Dendritic cell treated with granulocyte-macrophage colony-stimulating factor and Interleukin-4, amounts not matched to agents 40 ng/mL and 50 ng/mL, for 4 days (primary cell): ENCODE measurements at regions not wholly inside any gene's neighbourhood (a gene's known extent, or its start where the extent isn't known, plus 50 kb on each side); places are given as distances from the start of the nearest gene placed in this dataset.
"Not testable (repeated sequence)": the region's sequence is repeated elsewhere in the genome, so short reads cannot be mapped to it uniquely, and the experiment has no call there.

Experiments used
- H3K27ac Mint-ChIP-seq: one replicate; pipeline ENCODE4 v1.8.0; 2022; ENCODE audit warnings: mild to moderate bottlenecking, mixed read lengths
- H3K27me3 Mint-ChIP-seq: one replicate; pipeline ENCODE4 v1.8.0; 2022; ENCODE audit warnings: mild to moderate bottlenecking, mixed read lengths
- H3K36me3 Mint-ChIP-seq: one replicate; pipeline ENCODE4 v1.8.0; 2022; ENCODE audit warnings: low read depth, mixed read lengths
- H3K4me1 Mint-ChIP-seq: one replicate; pipeline ENCODE4 v1.8.0; 2022; ENCODE audit warnings: low read depth, mixed read lengths
- H3K4me3 Mint-ChIP-seq: one replicate; pipeline ENCODE4 v1.8.0; 2022; ENCODE audit warnings: mild to moderate bottlenecking, moderate library complexity, mixed read lengths
- H3K9me3 Mint-ChIP-seq: one replicate; pipeline ENCODE4 v1.8.0; 2022; ENCODE audit warnings: mixed read lengths
- intact Hi-C: fragments of 100-400 bp; cut with micrococcal nuclease; formaldehyde crosslinking; loops from one replicate; pipeline ENCODE4 v1.15.0; 2022

- Mint-ChIP-seq H3K9me3 (peaks cover 25% of the 10 kb centered on the region), H3K27me3 (no peaks in the 10 kb centered on the region), H3K27ac (no peak overlapping the region), H3K4me1 (no peaks in the 10 kb centered on the region), H3K4me3 (no peak overlapping the region), H3K36me3 (no peaks in the 10 kb centered on the region)
- intact Hi-C loops, result no loop called here
These were observed 203.2 kb downstream of the LAS1L start for GRCh38 chrX:65331371-65331770.

- Mint-ChIP-seq H3K4me1 (no peaks in the 10 kb centered on the region), H3K4me3 (no peak overlapping the region), H3K9me3 (peaks cover 33% of the 10 kb centered on the region), H3K27me3 (no peaks in the 10 kb centered on the region), H3K36me3 (no peaks in the 10 kb centered on the region), H3K27ac (no peak overlapping the region)
- intact Hi-C loops, result no loop called here
These were observed 234.3 kb downstream of the LAS1L start for GRCh38 chrX:65300104-65300809.

- H3K27me3 Mint-ChIP-seq, H3K4me1 Mint-ChIP-seq, H3K36me3 Mint-ChIP-seq, H3K4me3 Mint-ChIP-seq, intact Hi-C loops, H3K27ac Mint-ChIP-seq: not testable (repeated sequence)
- H3K9me3 Mint-ChIP-seq, result peaks cover 37% of the 10 kb centered on the region
These were observed 251.7 kb downstream of the LAS1L start for GRCh38 chrX:65282905-65283304.

- no peaks in the 10 kb centered on the region for H3K4me1 Mint-ChIP-seq
- H3K27ac Mint-ChIP-seq, result no peak overlapping the region
- H3K9me3 Mint-ChIP-seq, result peaks cover 43% of the 10 kb centered on the region
- intact Hi-C loops, result no loop called here
- no peaks in the 10 kb centered on the region for H3K27me3 Mint-ChIP-seq
- no peaks in the 10 kb centered on the region for H3K36me3 Mint-ChIP-seq
- no peak overlapping the region for H3K4me3 Mint-ChIP-seq
These were observed 261.4 kb downstream of the LAS1L start for GRCh38 chrX:65273152-65273551.

- Mint-ChIP-seq H3K27ac (no peak overlapping the region), H3K9me3 (peaks cover 17% of the 10 kb centered on the region), H3K36me3 (no peaks in the 10 kb centered on the region), H3K4me3 (no peak overlapping the region), H3K27me3 (no peaks in the 10 kb centered on the region), H3K4me1 (no peaks in the 10 kb centered on the region)
- intact Hi-C loops, result no loop called here
These were observed 268.1 kb downstream of the LAS1L start for GRCh38 chrX:65266482-65266881.

- Mint-ChIP-seq H3K27ac (no peak overlapping the region), H3K36me3 (no peaks in the 10 kb centered on the region), H3K9me3 (peaks cover 29% of the 10 kb centered on the region), H3K4me1 (no peaks in the 10 kb centered on the region), H3K27me3 (no peaks in the 10 kb centered on the region), H3K4me3 (no peak overlapping the region)
- intact Hi-C loops, result no loop called here
These were observed 277.6 kb upstream of the ZC4H2 start for GRCh38 chrX:65253817-65254216.

GRCh38 chrX:65241059-65241721, 264.9 kb upstream of the ZC4H2 start:
- Mint-ChIP-seq H3K27me3 (no peaks in the 10 kb centered on the region), H3K36me3 (no peaks in the 10 kb centered on the region), H3K4me3 (no peak overlapping the region), H3K9me3 (peaks cover 42% of the 10 kb centered on the region), H3K4me1 (no peaks in the 10 kb centered on the region), H3K27ac (no peak overlapping the region)
- intact Hi-C loops, result no loop called here

GRCh38 chrX:65203545-65203944, 227.3 kb upstream of the ZC4H2 start:
- intact Hi-C loops, result no loop called here
- no peaks in the 10 kb centered on the region for H3K27me3 Mint-ChIP-seq
- no peaks in the 10 kb centered on the region for H3K4me1 Mint-ChIP-seq
- peaks cover 25% of the 10 kb centered on the region for H3K9me3 Mint-ChIP-seq
- H3K36me3 Mint-ChIP-seq, result no peaks in the 10 kb centered on the region
- H3K27ac Mint-ChIP-seq, result no peak overlapping the region
- H3K4me3 Mint-ChIP-seq, result no peak overlapping the region

GRCh38 chrX:65196758-65197360, 220.6 kb upstream of the ZC4H2 start:
- Mint-ChIP-seq H3K27me3 (no peaks in the 10 kb centered on the region), H3K4me3 (no peak overlapping the region), H3K36me3 (no peaks in the 10 kb centered on the region), H3K4me1 (no peaks in the 10 kb centered on the region), H3K9me3 (peaks cover 19% of the 10 kb centered on the region), H3K27ac (no peak overlapping the region)
- intact Hi-C loops, result no loop called here

- Mint-ChIP-seq H3K9me3 (peaks cover 10% of the 10 kb centered on the region), H3K27ac (no peak overlapping the region), H3K4me1 (no peaks in the 10 kb centered on the region), H3K36me3 (no peaks in the 10 kb centered on the region), H3K4me3 (no peak overlapping the region), H3K27me3 (no peaks in the 10 kb centered on the region)
- intact Hi-C loops, result no loop called here
These were observed 219.4 kb upstream of the ZC4H2 start for GRCh38 chrX:65195621-65196020.

GRCh38 chrX:65194547-65194946, 218.3 kb upstream of the ZC4H2 start:
- Mint-ChIP-seq H3K36me3 (no peaks in the 10 kb centered on the region), H3K27ac (no peak overlapping the region), H3K9me3 (peaks cover 10% of the 10 kb centered on the region), H3K4me3 (no peak overlapping the region), H3K4me1 (no peaks in the 10 kb centered on the region), H3K27me3 (no peaks in the 10 kb centered on the region)
- intact Hi-C loops, result no loop called here

- H3K4me1 Mint-ChIP-seq, H3K27ac Mint-ChIP-seq, H3K36me3 Mint-ChIP-seq, H3K4me3 Mint-ChIP-seq, intact Hi-C loops, H3K27me3 Mint-ChIP-seq: not testable (repeated sequence)
- peaks cover 58% of the 10 kb centered on the region for H3K9me3 Mint-ChIP-seq
These were observed 187.1 kb upstream of the ZC4H2 start for GRCh38 chrX:65163325-65163724.

GRCh38 chrX:65148232-65148631, 172.0 kb upstream of the ZC4H2 start:
- Mint-ChIP-seq H3K4me3 (no peak overlapping the region), H3K36me3 (no peaks in the 10 kb centered on the region), H3K9me3 (peaks cover 57% of the 10 kb centered on the region), H3K4me1 (no peaks in the 10 kb centered on the region), H3K27me3 (no peaks in the 10 kb centered on the region), H3K27ac (no peak overlapping the region)
- intact Hi-C loops, result no loop called here

- H3K27ac Mint-ChIP-seq, result no peak overlapping the region
- intact Hi-C loops, result no loop called here
- no peaks in the 10 kb centered on the region for H3K27me3 Mint-ChIP-seq
- H3K4me3 Mint-ChIP-seq, result no peak overlapping the region
- H3K36me3 Mint-ChIP-seq, result no peaks in the 10 kb centered on the region
- no peaks in the 10 kb centered on the region for H3K4me1 Mint-ChIP-seq
- peaks cover 30% of the 10 kb centered on the region for H3K9me3 Mint-ChIP-seq
These were observed 160.2 kb upstream of the ZC4H2 start for GRCh38 chrX:65136424-65136823.
